GM12878 (cell line): ENCODE measurements at regions not wholly inside any gene's neighbourhood (a gene's known extent, or its start where the extent isn't known, plus 50 kb on each side); places are given as distances from the start of the nearest gene placed in this dataset.

Experiments
- CBX3 ChIP-seq: fragments of 200-600 bp; sonication (generic); IDR thresholded peaks from 2 replicates; pipeline ENCODE4 v1.6.1; 2016; ENCODE audit warnings: low read depth, borderline replicate concordance
- CEBPB ChIP-seq, 2 experiments: fragments of 150-350 bp in 1 of 2; IDR thresholded peaks; 2 replicates each; pipeline ENCODE4 v1.6.1; 2012 to 2014; ENCODE audit warnings: low read depth in 2 of 2, low read length in 2 of 2, borderline replicate concordance in 1 of 2, inconsistent platforms in 1 of 2
- EED ChIP-seq: sonication (generic); IDR thresholded peaks from 2 replicates; pipeline ENCODE4 v1.6.1; 2016; ENCODE audit warnings: antibody characterized with exemption, low read depth
- FOXM1 ChIP-seq: IDR thresholded peaks from 2 replicates; pipeline ENCODE4 v1.6.1; 2012; ENCODE audit warnings: low read depth, mild to moderate bottlenecking, inconsistent platforms, low read length, moderate library complexity
- GABPA ChIP-seq: IDR thresholded peaks from 2 replicates; pipeline ENCODE4 v1.6.1; 2014; ENCODE audit warnings: antibody characterized with exemption, low read depth, mild to moderate bottlenecking, inconsistent platforms
- HDAC2 ChIP-seq: fragments of 200-600 bp; sonication (generic); IDR thresholded peaks from 2 replicates; pipeline ENCODE4 v1.6.1; 2017
- HDAC6 ChIP-seq: fragments of 200-600 bp; sonication (generic); IDR thresholded peaks from one replicate; pipeline ENCODE4 v1.8.0; 2017; ENCODE audit warnings: antibody characterized with exemption; ENCODE audit not compliant: unreplicated experiment
- IRF3 ChIP-seq: fragments of 450-650 bp; IDR thresholded peaks from 2 replicates; pipeline ENCODE4 v1.6.1; 2014; ENCODE audit warnings: mild to moderate bottlenecking
- IRF5 ChIP-seq: fragments of 450-650 bp; IDR thresholded peaks from 2 replicates; pipeline ENCODE4 v1.6.1; 2017; ENCODE audit warnings: borderline replicate concordance
- KAT2A ChIP-seq: conservative IDR thresholded peaks from 2 replicates; pipeline ENCODE4 v1.6.1; 2011; ENCODE audit warnings: low read depth, low read length; ENCODE audit not compliant: control insufficient read depth
- MTA2 ChIP-seq: fragments of 450-650 bp; IDR thresholded peaks from 2 replicates; pipeline ENCODE4 v1.6.1; 2016; ENCODE audit warnings: low read depth, mild to moderate bottlenecking, moderate library complexity
- POLR2AphosphoS5 ChIP-seq: IDR thresholded peaks from 2 replicates; pipeline ENCODE4 v1.6.1; 2011; ENCODE audit warnings: mild to moderate bottlenecking, low read length, inconsistent platforms
- RELA ChIP-seq: fragments of 450-650 bp; IDR thresholded peaks from 2 replicates; pipeline ENCODE4 v1.8.0; 2014; ENCODE audit warnings: borderline replicate concordance; ENCODE audit not compliant: partially characterized antibody
- REST ChIP-seq: IDR thresholded peaks from 2 replicates; pipeline ENCODE4 v1.6.1; 2012; ENCODE audit warnings: mild to moderate bottlenecking, low read depth, low read length
- SKIL ChIP-seq: fragments of 450-650 bp; IDR thresholded peaks from 2 replicates; pipeline ENCODE4 v1.6.1; 2017; ENCODE audit warnings: mild to moderate bottlenecking, low read depth, inconsistent platforms; ENCODE audit not compliant: poor library complexity, severe bottlenecking
- SMC3 ChIP-seq: IDR thresholded peaks from 2 replicates; pipeline ENCODE4 v1.6.1; 2011; ENCODE audit warnings: low read length, improper control_type of control experiment, borderline replicate concordance
- TBL1XR1 ChIP-seq: IDR thresholded peaks from 2 replicates; pipeline ENCODE4 v1.6.1; 2012; ENCODE audit warnings: low read depth, low read length, improper control_type of control experiment
- ZNF207 ChIP-seq: fragments of 450-650 bp; IDR thresholded peaks from 2 replicates; pipeline ENCODE4 v1.6.1; 2014; ENCODE audit warnings: antibody characterized with exemption, mild to moderate bottlenecking, borderline replicate concordance
- ZNF274 ChIP-seq: IDR thresholded peaks from one replicate; pipeline ENCODE4 v1.8.0; 2011; ENCODE audit not compliant: insufficient read length, insufficient read depth
- ZNF622 ChIP-seq: fragments of 450-650 bp; IDR thresholded peaks from 2 replicates; pipeline ENCODE4 v1.6.1; 2017; ENCODE audit warnings: mild to moderate bottlenecking, inconsistent platforms

- no peak for TF ChIP-seq SKIL
- no peak for TF ChIP-seq HDAC6
- TF ChIP-seq ZNF207 = no peak
- TF ChIP-seq ZNF274 = no peak
- no peak for TF ChIP-seq IRF3
- no peak for TF ChIP-seq KAT2A
- TF ChIP-seq EED = 0 out of 2 replicates have a peak, but pooled peaks have one; percentile 21
- no peak for TF ChIP-seq FOXM1
- TF ChIP-seq GABPA = peak; percentile 51; the same call in 1 of the 2 replicates
- no peak for TF ChIP-seq TBL1XR1
- no peak for TF ChIP-seq CBX3
- TF ChIP-seq REST = no peak
- no peak for TF ChIP-seq IRF5
- TF ChIP-seq SMC3 = no peak
- TF ChIP-seq RELA = peak; percentile 72
- TF ChIP-seq HDAC2 = no peak
- no peak for TF ChIP-seq ZNF622
- peak; percentile 29; the same call in 1 of the 2 replicates for TF ChIP-seq MTA2
- TF ChIP-seq CEBPB (IDR thresholded peaks at IDR 0.05; ENCODE audit: borderline replicate concordance in 1 of 2, low read depth in 2 of 2, low read length in 2 of 2) = no peak
- TF ChIP-seq POLR2AphosphoS5 = no peak
These were observed 66.2 kb upstream of the IRF2BP2 start (continued) for GRCh38 chr1:234676103-234676594.
